Hepatocyte (in vitro differentiated cells): ENCODE measurements at regions not wholly inside any gene's neighbourhood (a gene's known extent, or its start where the extent isn't known, plus 50 kb on each side); places are given as distances from the start of the nearest gene placed in this dataset.
A peak's percentile ranks its signal among the peaks of the same experiment; 100 is the strongest.

Experiments used
- DNase-seq: peaks from one replicate; pipeline ENCODE4 v3.0.0-alpha.2; 2016; ENCODE audit warnings: low spot score
- H2AFZ ChIP-seq: fragments of 200-600 bp; sonication (generic); 2 replicates; pipeline ENCODE4 v1.6.0; 2016; ENCODE audit warnings: antibody characterized with exemption, mild to moderate bottlenecking
- H3K27ac ChIP-seq: fragments of 200-600 bp; sonication (generic); 2 replicates; pipeline ENCODE4 v1.5.1; 2016; ENCODE audit warnings: mild to moderate bottlenecking
- H3K27me3 ChIP-seq: fragments of 200-600 bp; sonication (generic); 2 replicates; pipeline ENCODE4 v1.6.1; 2016
- H3K36me3 ChIP-seq: fragments of 200-600 bp; sonication (generic); replicated peaks from 2 replicates; pipeline ENCODE4 v1.5.1; 2016; ENCODE audit warnings: low read depth; ENCODE audit not compliant: insufficient read depth
- H3K4me1 ChIP-seq: fragments of 200-600 bp; sonication (generic); 2 replicates; pipeline ENCODE4 v1.5.1; 2016; ENCODE audit warnings: mild to moderate bottlenecking, moderate library complexity; ENCODE audit not compliant: insufficient read depth
- H3K4me2 ChIP-seq: fragments of 200-600 bp; sonication (generic); 2 replicates; pipeline ENCODE4 v1.6.0; 2016
- H3K4me3 ChIP-seq: fragments of 200-600 bp; sonication (generic); 2 replicates; pipeline ENCODE4 v1.5.1; 2016; ENCODE audit warnings: mild to moderate bottlenecking
- H3K79me2 ChIP-seq: fragments of 200-600 bp; sonication (generic); 2 replicates; pipeline ENCODE4 v1.6.0; 2017; ENCODE audit warnings: mild to moderate bottlenecking
- H3K9me2 ChIP-seq: fragments of 200-600 bp; sonication (generic); replicated peaks from 2 replicates; pipeline ENCODE4 v1.6.0; 2017; ENCODE audit warnings: mild to moderate bottlenecking; ENCODE audit not compliant: insufficient read depth
- H3K9me3 ChIP-seq: fragments of 200-600 bp; sonication (generic); 2 replicates; pipeline ENCODE4 v1.5.1; 2016; ENCODE audit warnings: low read depth, mild to moderate bottlenecking
- H4K20me1 ChIP-seq: fragments of 200-600 bp; sonication (generic); 2 replicates; pipeline ENCODE4 v1.6.0; 2016; ENCODE audit warnings: mild to moderate bottlenecking; ENCODE audit not compliant: insufficient read depth, poor library complexity, severe bottlenecking
- EZH2 ChIP-seq: fragments of 200-600 bp; sonication (generic); IDR thresholded peaks from 2 replicates; pipeline ENCODE4 v1.6.1; 2016; ENCODE audit warnings: antibody characterized with exemption, mild to moderate bottlenecking, borderline replicate concordance
- EZH2phosphoT487 ChIP-seq: fragments of 200-600 bp; sonication (generic); IDR thresholded peaks from one replicate; pipeline ENCODE4 v1.6.1; 2018; ENCODE audit warnings: antibody characterized with exemption, mild to moderate bottlenecking, low read depth, moderate library complexity; ENCODE audit not compliant: unreplicated experiment, severe bottlenecking
- WGBS: methylation state at CpG from one replicate; pipeline ENCODE4 v1.1.6; 2016; ENCODE audit warnings: low lambda C conversion rate; ENCODE audit errors: missing lambda C conversion rate; 5-methylcytosine and 5-hydroxymethylcytosine counted together
- TF ChIP-seq, protein P1 (sequence below): fragments of 200-600 bp; sonication (generic); IDR thresholded peaks from 2 replicates; pipeline ENCODE4 v1.5.1; 2016; ENCODE audit warnings: antibody characterized with exemption, mild to moderate bottlenecking; ENCODE audit not compliant: poor library complexity

DNA sequence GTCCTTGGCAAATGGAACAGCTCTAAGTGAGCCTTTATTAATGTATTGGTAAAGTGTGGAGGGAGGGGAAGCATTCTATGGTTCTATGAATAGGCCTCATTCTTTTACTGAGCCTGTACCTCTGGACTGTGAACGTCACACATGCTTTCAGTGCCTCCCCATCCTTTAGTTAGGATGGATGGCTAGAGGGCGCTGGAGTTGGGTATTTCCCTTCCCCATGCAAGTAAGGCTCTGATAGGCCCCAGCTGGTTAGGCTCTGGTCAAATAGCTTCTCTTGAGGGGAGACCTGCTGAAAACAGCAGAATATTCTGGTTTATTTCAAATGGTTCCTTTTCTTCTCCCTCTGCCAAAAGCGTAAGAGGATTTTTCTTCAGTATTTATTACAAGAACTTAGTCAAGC is 860.9 kb upstream of the MDGA2 start:
- H3K36me3 ChIP-seq, result no peaks in the 10 kb centered on the region
- 58% methylated on average over 3 of the region's 3 CpGs for WGBS
- peak; percentile 6 for DNase-seq
- H3K79me2 ChIP-seq, result no peaks in the 10 kb centered on the region
- no peak overlapping the region for H2AFZ ChIP-seq
- H3K4me3 ChIP-seq, result no peak overlapping the region
- H3K27ac ChIP-seq, result no peak overlapping the region
- no peaks in the 10 kb centered on the region for H4K20me1 ChIP-seq
- no peak overlapping the region for H3K4me2 ChIP-seq
- no peaks in the 10 kb centered on the region for H3K4me1 ChIP-seq
- no peak for TF ChIP-seq EZH2phosphoT487
- TF ChIP-seq, protein P1, sequence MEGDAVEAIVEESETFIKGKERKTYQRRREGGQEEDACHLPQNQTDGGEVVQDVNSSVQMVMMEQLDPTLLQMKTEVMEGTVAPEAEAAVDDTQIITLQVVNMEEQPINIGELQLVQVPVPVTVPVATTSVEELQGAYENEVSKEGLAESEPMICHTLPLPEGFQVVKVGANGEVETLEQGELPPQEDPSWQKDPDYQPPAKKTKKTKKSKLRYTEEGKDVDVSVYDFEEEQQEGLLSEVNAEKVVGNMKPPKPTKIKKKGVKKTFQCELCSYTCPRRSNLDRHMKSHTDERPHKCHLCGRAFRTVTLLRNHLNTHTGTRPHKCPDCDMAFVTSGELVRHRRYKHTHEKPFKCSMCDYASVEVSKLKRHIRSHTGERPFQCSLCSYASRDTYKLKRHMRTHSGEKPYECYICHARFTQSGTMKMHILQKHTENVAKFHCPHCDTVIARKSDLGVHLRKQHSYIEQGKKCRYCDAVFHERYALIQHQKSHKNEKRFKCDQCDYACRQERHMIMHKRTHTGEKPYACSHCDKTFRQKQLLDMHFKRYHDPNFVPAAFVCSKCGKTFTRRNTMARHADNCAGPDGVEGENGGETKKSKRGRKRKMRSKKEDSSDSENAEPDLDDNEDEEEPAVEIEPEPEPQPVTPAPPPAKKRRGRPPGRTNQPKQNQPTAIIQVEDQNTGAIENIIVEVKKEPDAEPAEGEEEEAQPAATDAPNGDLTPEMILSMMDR, result no peak
- TF ChIP-seq EZH2, result no peak
- no peaks in the 10 kb centered on the region for H3K9me2 ChIP-seq
- no peaks in the 10 kb centered on the region for H3K9me3 ChIP-seq
- no peaks in the 10 kb centered on the region for H3K27me3 ChIP-seq

DNA sequence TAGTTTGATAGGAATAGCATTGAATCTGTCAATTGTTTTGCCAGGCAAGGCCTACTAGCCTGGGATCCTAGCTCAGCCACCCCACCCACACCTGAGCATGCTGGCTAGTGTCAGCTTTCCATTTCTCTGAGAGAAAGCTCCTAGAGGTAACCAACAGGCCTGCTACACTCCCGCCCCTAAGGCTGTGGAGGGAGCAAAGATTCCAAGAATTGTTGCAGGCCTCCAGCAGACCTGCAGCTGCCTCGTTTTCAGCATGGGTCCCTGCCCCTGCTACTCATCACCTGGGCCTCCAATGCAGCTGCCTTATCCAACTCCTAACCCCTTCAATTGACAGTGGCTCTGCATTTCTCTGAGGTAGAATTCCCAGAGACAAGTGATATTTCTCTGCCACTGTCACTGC is 852.4 kb upstream of the MDGA2 start:
- no peak for DNase-seq
- Histone ChIP-seq H3K4me1 (no peaks in the 10 kb centered on the region), H3K36me3 (no peaks in the 10 kb centered on the region), H3K79me2 (no peaks in the 10 kb centered on the region), H3K9me3 (no peaks in the 10 kb centered on the region), H3K9me2 (no peaks in the 10 kb centered on the region), H3K4me3 (no peak overlapping the region), H3K27ac (no peak overlapping the region), H3K4me2 (no peak overlapping the region), H3K27me3 (no peaks in the 10 kb centered on the region), H2AFZ (no peak overlapping the region), H4K20me1 (no peaks in the 10 kb centered on the region)
- 21% methylated on average over 2 of the region's 2 CpGs for WGBS
- TF ChIP-seq, protein P1, result no peak
- TF ChIP-seq EZH2phosphoT487 (no peak), EZH2 (no peak)

DNA sequence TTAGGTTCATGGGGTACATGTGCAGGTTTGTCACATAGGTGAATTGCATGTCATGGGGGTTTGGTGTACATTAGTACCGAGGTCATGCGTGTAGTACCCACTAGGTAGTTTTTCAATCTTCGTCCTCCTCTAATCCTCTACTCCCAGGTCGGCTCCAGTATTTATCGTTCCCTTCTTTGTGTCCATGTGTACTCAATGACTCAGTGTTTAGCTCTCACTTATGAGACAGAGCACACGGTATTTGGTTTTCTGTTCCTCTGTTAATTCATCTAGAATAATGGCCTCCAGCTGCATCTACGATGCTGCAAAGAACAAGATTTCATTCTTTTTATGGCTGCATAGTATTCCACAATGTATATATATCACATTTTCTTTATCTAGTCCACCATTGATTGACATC is 850.9 kb upstream of the MDGA2 start:
- Histone ChIP-seq H3K4me2 (no peak overlapping the region), H3K27me3 (no peaks in the 10 kb centered on the region), H4K20me1 (no peaks in the 10 kb centered on the region), H3K9me3 (no peaks in the 10 kb centered on the region), H2AFZ (no peak overlapping the region), H3K79me2 (no peaks in the 10 kb centered on the region), H3K27ac (no peak overlapping the region), H3K4me3 (no peak overlapping the region), H3K4me1 (no peaks in the 10 kb centered on the region), H3K9me2 (no peaks in the 10 kb centered on the region), H3K36me3 (no peaks in the 10 kb centered on the region)
- TF ChIP-seq, protein P1, result no peak
- TF ChIP-seq EZH2 (no peak), EZH2phosphoT487 (no peak)
- no peak for DNase-seq
- WGBS, result 83% methylated on average over 7 of the region's 7 CpGs

DNA sequence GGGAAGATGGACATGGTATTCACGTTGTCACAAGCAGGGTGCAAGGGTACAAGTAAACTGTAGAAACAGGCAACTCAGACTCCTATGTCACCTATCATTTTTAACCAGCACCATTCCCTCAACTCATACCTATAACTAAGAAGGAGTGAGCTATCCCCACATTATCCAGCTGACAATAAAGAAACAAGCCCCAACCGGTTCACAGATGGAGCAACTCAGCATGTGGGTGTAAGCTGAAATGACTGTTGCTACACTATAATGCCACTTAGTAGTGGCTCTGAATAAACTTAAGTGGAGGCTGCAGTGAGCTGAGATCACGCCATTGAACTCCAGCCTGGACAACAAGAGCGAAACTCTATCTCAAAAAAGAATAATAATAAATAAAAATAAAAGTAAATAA is 829.5 kb upstream of the MDGA2 start:
- no peak for TF ChIP-seq EZH2phosphoT487
- no peak for TF ChIP-seq EZH2
- TF ChIP-seq, protein P1, result no peak
- no peaks in the 10 kb centered on the region for H3K79me2 ChIP-seq
- H3K27me3 ChIP-seq, result no peaks in the 10 kb centered on the region
- H3K27ac ChIP-seq, result no peak overlapping the region
- H3K4me2 ChIP-seq, result no peak overlapping the region
- H3K4me1 ChIP-seq, result no peaks in the 10 kb centered on the region
- no peak for DNase-seq
- no peak overlapping the region for H2AFZ ChIP-seq
- no peaks in the 10 kb centered on the region for H3K9me3 ChIP-seq
- no peaks in the 10 kb centered on the region for H4K20me1 ChIP-seq
- H3K4me3 ChIP-seq, result no peak overlapping the region
- 77% methylated on average over 4 of the region's 4 CpGs for WGBS
- H3K36me3 ChIP-seq, result no peaks in the 10 kb centered on the region
- no peaks in the 10 kb centered on the region for H3K9me2 ChIP-seq
